ENCODE measurements at regions not wholly inside any gene's neighbourhood (a gene's known extent, or its start where the extent isn't known, plus 50 kb on each side); places are given as distances from the start of the nearest gene placed in this dataset.
"Not testable (repeated sequence)": the region's sequence is repeated elsewhere in the genome, so short reads cannot be mapped to it uniquely, and the experiment has no call there.

DNA sequence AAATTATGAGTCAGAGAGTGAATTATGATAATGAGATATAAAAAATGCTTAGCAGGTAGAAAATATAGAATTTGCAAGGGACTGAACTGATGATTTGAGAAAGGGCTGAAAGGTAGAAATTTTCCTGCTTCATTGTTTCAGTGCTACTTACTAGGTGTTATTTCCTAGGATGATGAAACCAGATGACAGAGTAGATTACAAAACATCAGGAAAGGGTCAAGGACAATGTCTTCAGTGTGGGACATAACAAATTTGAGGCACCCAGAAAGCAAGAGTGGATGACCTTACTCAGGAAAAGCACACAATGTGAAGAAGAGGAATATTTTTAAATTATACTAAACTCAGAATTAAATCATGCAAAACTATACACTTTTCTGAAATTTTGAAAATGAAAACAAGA lies 102.1 kb downstream of the SHCBP1 start:
- ATAC-seq (replicated peaks; ENCODE audit: extremely low read depth, poor library complexity, severe bottlenecking) = no peak
- H3K4me3 Mint-ChIP-seq = no peak overlapping the region

DNA sequence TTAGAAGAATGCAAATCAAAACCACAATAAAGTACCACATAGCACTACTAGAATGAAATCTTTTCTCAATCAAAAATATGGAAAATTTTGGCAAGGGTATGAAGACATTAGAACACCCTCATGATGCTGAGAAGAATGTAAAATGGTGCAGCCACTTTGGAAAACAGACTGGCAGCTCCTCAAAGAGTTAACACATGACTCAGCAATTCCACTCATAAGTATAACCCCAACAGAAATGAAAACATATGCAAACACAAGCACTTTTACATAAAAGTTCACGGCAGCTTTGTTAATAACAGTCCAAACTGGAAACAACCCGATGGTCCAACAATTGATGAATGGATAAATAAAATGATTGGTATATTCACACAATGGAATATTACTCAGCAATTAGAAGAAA lies 124.5 kb downstream of the SHCBP1 start:
- Mint-ChIP-seq H3K9me3 (peaks cover 18% of the 10 kb centered on the region), H3K4me3 (no peak overlapping the region), H3K27me3 (no peaks in the 10 kb centered on the region), H3K4me1 (no peaks in the 10 kb centered on the region), H3K27ac (ENCODE audit: low read depth) (no peak overlapping the region), H3K36me3 (ENCODE audit: insufficient read depth) (no peaks in the 10 kb centered on the region)
- ATAC-seq (replicated peaks; ENCODE audit: extremely low read depth, poor library complexity, severe bottlenecking) (no peak), DNase-seq (ENCODE audit: low spot score in 2 of 2) (no peak)

More for the DNA sequence above, 102.1 kb downstream of the SHCBP1 start:
- no peak for DNase-seq (ENCODE audit: low spot score in 2 of 2)
- H3K27me3 Mint-ChIP-seq = no peaks in the 10 kb centered on the region
- H3K4me1 Mint-ChIP-seq = no peaks in the 10 kb centered on the region
- no peak overlapping the region for H3K27ac Mint-ChIP-seq (ENCODE audit: low read depth)
- H3K9me3 Mint-ChIP-seq = peaks cover 13% of the 10 kb centered on the region
- H3K36me3 Mint-ChIP-seq (ENCODE audit: insufficient read depth) = no peaks in the 10 kb centered on the region

DNA sequence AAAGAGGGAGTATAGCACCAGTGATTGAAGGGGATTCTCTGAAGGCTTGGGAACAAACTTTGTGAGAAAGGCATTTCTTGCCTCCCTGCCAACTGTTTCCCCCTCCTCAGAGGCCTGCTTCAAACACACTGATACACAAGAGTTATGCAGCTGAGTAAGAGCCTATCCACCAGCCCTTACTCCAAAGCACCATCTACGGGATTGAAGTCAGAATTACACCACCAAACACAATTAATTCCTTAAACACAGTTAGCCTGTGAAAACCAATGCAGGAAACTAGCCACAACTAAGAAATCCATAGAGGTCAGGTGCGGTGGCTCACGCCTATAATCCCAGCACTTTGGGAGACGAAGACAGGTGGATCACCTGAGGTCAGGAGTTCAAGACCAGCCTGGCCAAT lies 138.3 kb downstream of the SHCBP1 start:
- Mint-ChIP-seq H3K36me3 (ENCODE audit: insufficient read depth) (no peaks in the 10 kb centered on the region), H3K27ac (ENCODE audit: low read depth) (no peak overlapping the region), H3K4me3 (no peak overlapping the region), H3K4me1 (no peaks in the 10 kb centered on the region), H3K27me3 (no peaks in the 10 kb centered on the region), H3K9me3 (peaks cover 27% of the 10 kb centered on the region)
- ATAC-seq (replicated peaks; ENCODE audit: extremely low read depth, poor library complexity, severe bottlenecking) (no peak), DNase-seq (ENCODE audit: low spot score in 2 of 2) (no peak)

DNA sequence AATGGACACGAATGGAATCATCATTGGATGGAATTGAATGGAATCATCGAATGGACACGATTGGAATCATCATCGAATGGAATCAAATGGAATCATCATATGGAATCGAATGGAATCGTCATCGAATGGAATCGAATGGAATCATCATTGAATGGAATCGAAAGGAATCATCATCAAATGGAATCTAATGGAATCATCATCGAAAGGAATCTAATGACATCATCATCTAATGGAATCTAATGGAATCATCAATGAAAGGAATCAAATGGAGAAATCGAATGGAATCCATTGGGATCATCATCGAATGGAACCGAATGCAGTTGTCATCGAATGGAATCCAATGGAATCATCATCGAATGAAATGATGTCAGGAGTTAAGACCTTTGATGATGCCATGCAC lies 154.9 kb downstream of the SHCBP1 start:
- no peaks in the 10 kb centered on the region for H3K27me3 Mint-ChIP-seq
- H3K27ac Mint-ChIP-seq (ENCODE audit: low read depth) = no peak overlapping the region
- no peaks in the 10 kb centered on the region for H3K4me1 Mint-ChIP-seq
- peaks cover 49% of the 10 kb centered on the region for H3K9me3 Mint-ChIP-seq
- no peaks in the 10 kb centered on the region for H3K36me3 Mint-ChIP-seq (ENCODE audit: insufficient read depth)
- ATAC-seq (replicated peaks; ENCODE audit: extremely low read depth, poor library complexity, severe bottlenecking) (no peak), DNase-seq (ENCODE audit: low spot score in 2 of 2) (no peak)
- no peak overlapping the region for H3K4me3 Mint-ChIP-seq

DNA sequence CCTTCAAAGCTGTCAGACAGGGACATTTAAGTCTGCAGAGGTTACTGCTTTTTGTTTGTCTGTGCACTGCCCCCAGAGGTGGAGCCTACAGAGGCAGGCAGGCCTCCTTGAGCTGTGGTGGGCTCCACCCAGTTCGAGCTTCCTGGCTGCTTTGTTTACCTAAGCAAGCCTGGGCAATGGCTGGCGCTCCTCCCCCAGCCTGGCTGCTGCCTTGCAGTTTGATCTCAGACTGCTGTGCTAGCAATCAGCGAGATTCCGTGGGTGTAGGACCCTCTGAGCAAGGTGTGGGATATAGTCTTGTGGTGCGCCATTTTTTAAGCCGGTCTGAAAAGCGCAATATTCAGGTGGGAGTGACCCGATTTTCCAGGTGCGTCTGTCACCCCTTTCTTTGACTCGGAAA lies 166.4 kb downstream of the SHCBP1 start:
- not testable (repeated sequence) for DNase-seq (ENCODE audit: low spot score in 2 of 2); H3K36me3 Mint-ChIP-seq (ENCODE audit: insufficient read depth); H3K27me3 Mint-ChIP-seq; H3K27ac Mint-ChIP-seq (ENCODE audit: low read depth); ATAC-seq (replicated peaks; ENCODE audit: extremely low read depth, poor library complexity, severe bottlenecking); H3K4me1 Mint-ChIP-seq; H3K4me3 Mint-ChIP-seq
- peaks cover 10% of the 10 kb centered on the region for H3K9me3 Mint-ChIP-seq

DNA sequence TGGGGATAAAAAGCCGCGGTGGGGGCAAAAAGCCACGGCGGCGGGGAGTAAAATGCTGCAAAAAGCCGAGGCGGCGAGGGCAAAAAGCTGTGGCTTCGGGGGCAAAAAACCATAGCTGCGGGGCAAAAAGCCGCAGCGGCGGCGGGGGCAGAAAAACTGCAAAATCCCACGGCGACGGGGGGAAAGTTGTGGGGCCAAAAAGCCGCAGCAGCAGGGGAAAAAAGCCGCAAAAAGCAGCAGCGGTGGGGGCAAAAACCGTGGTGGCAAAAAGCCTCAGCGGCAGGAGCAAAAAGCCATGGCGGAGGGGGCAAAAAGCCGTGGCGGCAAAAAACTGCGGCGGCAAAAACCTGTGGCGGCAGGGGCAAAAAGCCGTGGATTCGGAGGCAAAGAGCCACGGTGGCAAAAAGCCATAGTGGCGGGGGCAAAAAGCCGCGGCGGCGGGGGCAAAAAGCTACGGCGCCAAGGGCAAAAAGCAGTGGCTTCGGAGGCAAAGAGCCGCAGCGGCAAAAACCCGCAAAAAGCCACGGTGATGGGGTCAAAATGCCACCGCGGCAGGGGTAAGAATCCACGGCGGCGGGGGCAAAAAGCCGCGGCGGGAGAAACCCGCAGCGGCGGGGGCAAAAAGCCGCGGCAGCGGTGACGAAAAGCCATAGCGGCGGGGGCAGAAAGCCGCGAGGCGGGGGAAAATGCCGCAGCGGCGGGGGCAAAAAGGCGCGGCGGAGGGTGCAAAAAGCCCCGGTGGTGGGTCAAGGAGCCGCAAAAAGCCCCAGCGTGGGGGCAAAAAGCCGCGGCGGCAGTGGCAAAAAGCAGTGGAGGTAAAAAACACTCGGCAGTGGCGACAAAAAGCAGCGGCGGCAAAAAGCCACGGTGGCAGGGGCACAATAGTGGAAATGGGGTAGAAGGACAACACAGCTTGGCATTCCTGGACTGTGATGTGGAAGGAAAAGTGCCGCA lies 192.8 kb downstream of the SHCBP1 start:
- DNase-seq (ENCODE audit: low spot score in 2 of 2) (no peak), ATAC-seq (replicated peaks; ENCODE audit: extremely low read depth, poor library complexity, severe bottlenecking) (no peak)
- no peaks in the 10 kb centered on the region for H3K36me3 Mint-ChIP-seq (ENCODE audit: insufficient read depth)
- no peak overlapping the region for H3K4me3 Mint-ChIP-seq
- H3K27me3 Mint-ChIP-seq = no peaks in the 10 kb centered on the region
- no peaks in the 10 kb centered on the region for H3K4me1 Mint-ChIP-seq
- no peaks in the 10 kb centered on the region for H3K9me3 Mint-ChIP-seq
- no peak overlapping the region for H3K27ac Mint-ChIP-seq (ENCODE audit: low read depth)

DNA sequence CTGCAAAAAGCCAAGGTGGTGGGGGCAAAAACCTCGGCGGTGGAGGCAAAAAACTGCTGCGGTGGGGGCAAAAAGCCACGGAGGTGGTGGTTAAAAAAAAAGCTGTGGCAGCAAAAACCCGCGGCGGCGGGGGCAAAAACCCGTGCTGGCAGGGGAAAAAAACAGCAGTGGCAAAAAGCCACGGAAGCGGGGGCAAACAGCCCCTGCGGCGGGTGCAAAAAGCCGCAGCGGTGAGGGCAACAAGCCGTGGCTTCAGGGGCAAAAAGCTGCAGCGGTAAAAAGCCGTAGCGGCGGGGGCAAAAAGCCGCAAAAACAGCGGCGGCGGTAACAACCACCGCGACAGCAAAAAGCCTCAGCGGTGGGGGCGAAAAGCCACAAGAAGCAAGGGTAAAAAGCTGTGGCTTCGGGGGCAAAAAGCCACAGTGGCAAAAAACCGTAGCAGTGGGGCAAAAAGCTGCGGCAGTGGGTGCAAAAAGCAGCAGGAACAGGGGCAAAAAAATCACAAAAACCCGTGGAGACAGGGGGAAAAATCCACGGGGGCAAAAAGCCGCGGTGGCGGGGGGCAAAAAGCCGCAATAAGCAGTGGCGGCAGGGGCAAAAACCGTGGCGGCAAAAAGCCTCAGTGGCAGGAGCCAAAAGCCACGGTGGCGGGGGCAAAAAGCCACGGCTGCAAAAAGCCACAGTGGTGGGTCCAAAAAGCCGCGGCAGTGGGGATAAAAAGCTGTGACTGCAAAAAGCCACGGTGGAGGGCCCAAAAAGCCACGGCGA lies 193.7 kb downstream of the SHCBP1 start:
- Mint-ChIP-seq H3K36me3 (ENCODE audit: insufficient read depth) (no peaks in the 10 kb centered on the region), H3K4me1 (no peaks in the 10 kb centered on the region), H3K4me3 (no peak overlapping the region), H3K27me3 (no peaks in the 10 kb centered on the region), H3K9me3 (no peaks in the 10 kb centered on the region), H3K27ac (ENCODE audit: low read depth) (no peak overlapping the region)
- no peak for ATAC-seq (replicated peaks; ENCODE audit: extremely low read depth, poor library complexity, severe bottlenecking)
- DNase-seq (ENCODE audit: low spot score in 2 of 2) = no peak

DNA sequence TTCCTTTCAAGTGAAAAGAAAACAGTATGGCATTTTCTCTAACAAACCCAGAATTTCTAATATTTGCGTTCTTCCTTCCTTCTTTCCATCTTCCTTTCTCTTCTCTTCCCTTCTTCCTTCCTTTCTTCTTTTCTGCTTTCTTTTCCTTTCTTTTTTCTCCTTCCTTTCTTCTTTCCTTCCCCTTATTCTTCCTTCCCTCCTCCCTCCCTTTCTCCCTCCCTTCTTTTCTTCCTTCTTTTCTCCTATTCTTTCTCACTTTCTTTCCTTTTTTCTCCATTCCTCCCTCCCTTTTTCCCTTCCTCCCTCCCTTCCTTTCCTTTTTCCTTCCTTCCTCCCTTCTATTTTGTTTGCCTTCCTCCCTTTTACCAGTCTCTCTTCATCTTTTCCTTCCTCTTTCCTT lies 194.8 kb downstream of the SHCBP1 start:
- H3K36me3 Mint-ChIP-seq (ENCODE audit: insufficient read depth) = no peaks in the 10 kb centered on the region
- H3K27ac Mint-ChIP-seq (ENCODE audit: low read depth) = no peak overlapping the region

DNA sequence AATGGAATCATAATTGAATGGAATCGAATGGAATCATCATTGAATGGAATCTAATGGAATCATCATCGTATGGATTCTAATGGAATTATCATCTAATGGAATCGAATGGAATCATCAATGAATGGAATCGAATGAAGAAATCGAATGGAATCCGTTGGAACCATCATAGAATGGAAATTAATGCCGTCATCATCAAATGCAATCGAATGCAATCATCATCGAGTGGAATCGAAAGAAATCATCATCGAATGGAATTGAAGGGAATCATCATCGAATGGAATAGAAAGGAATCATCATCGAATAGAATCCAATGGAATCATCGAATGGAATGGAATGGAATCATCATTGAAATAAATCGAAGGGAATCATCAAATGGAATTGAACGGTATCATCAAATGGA lies 217.2 kb downstream of the SHCBP1 start:
- ATAC-seq (replicated peaks; ENCODE audit: extremely low read depth, poor library complexity, severe bottlenecking) (no peak), DNase-seq (ENCODE audit: low spot score in 2 of 2) (no peak)
- Mint-ChIP-seq H3K9me3 (peaks cover 22% of the 10 kb centered on the region), H3K27me3 (no peaks in the 10 kb centered on the region), H3K36me3 (ENCODE audit: insufficient read depth) (peaks cover 3% of the 10 kb centered on the region), H3K4me1 (no peaks in the 10 kb centered on the region), H3K27ac (ENCODE audit: low read depth) (no peak overlapping the region), H3K4me3 (no peak overlapping the region)

More for the DNA sequence above, 194.8 kb downstream of the SHCBP1 start:
- DNase-seq (ENCODE audit: low spot score in 2 of 2) (no peak), ATAC-seq (replicated peaks; ENCODE audit: extremely low read depth, poor library complexity, severe bottlenecking) (no peak)
- Mint-ChIP-seq H3K27me3 (no peaks in the 10 kb centered on the region), H3K4me1 (no peaks in the 10 kb centered on the region), H3K9me3 (peaks cover 5% of the 10 kb centered on the region), H3K4me3 (no peak overlapping the region)

DNA sequence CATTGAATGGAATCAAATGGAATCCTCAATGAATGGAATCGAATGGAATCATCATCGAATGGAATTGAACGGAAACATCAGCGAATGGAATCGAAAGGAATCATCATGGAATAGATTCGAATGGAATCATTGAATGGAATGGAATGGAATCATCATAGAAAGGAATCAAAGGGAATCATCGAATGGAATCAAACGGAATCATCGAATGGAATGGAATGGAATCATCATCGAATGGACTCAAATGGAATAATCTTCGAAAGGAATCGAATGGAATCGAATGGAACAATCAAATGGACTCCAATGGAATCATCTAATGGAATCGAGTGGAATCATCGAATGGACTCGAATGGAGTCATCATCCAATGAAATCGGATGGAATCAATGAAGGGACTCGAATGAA lies 222.6 kb downstream of the SHCBP1 start:
- not testable (repeated sequence) for ATAC-seq (replicated peaks; ENCODE audit: extremely low read depth, poor library complexity, severe bottlenecking); H3K36me3 Mint-ChIP-seq (ENCODE audit: insufficient read depth); H3K27me3 Mint-ChIP-seq; H3K4me3 Mint-ChIP-seq; H3K27ac Mint-ChIP-seq (ENCODE audit: low read depth); H3K9me3 Mint-ChIP-seq; H3K4me1 Mint-ChIP-seq
- DNase-seq (ENCODE audit: low spot score in 2 of 2) = peak; percentile 74 to 77

DNA sequence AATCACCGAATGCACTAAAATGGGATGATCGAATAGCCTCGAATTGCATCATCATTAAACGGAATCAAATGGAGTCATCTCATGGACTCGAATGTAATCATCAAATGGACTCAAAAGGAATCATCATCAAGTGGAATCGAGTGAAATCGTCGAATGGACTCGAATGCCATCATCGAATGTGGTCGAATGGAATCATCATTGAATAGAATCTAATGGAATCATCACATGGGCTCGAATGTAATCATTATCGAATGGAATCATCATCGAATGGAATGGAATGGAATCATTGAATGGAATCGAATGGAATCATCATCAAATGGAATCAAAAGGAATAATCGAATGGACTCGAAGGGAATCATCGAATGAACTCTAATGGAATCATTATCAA lies 224.3 kb downstream of the SHCBP1 start:
- not testable (repeated sequence) for H3K4me3 Mint-ChIP-seq; H3K4me1 Mint-ChIP-seq; H3K27ac Mint-ChIP-seq (ENCODE audit: low read depth); H3K36me3 Mint-ChIP-seq (ENCODE audit: insufficient read depth); H3K27me3 Mint-ChIP-seq; H3K9me3 Mint-ChIP-seq; ATAC-seq (replicated peaks; ENCODE audit: extremely low read depth, poor library complexity, severe bottlenecking)
- DNase-seq (ENCODE audit: low spot score in 2 of 2) = peak in 1 of 2 donors; percentile 21

DNA sequence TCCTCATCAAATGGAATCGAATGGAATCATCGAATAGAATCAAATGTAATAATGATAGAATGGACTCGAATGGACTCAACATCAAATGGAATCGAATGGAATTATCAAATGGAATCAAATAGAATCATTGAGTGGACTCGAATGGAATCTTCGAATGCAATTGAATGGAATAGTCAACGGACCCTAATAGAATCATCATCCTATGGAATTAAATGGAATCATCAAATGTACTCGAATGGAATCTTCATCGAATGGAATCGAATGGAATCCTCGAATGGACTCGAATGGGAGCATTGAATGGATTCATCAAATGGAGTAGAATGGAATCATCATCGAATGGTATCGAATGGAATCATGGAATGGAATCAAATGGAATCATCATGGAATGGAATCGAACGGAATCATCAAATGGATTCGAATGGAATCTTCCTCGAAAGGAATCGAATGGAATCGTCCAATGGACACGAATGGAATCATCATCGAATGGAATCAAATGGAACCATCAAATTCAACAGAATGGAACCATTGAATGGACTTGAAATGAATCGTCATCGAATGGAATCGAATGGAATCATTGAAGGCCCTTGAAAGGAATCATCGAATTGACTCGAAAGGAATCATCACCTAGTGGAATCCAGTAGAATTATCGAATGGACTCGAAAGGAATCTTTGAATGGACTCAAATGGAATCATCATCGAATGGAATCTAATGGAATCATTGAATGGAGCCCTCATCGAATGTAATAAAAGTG lies 224.9 kb downstream of the SHCBP1 start:
- not testable (repeated sequence) for H3K4me1 Mint-ChIP-seq; H3K27ac Mint-ChIP-seq (ENCODE audit: low read depth); ATAC-seq (replicated peaks; ENCODE audit: extremely low read depth, poor library complexity, severe bottlenecking); H3K36me3 Mint-ChIP-seq (ENCODE audit: insufficient read depth); H3K4me3 Mint-ChIP-seq; H3K27me3 Mint-ChIP-seq; H3K9me3 Mint-ChIP-seq
- peak in 1 of 2 donors; percentile 45 for DNase-seq (ENCODE audit: low spot score in 2 of 2)

Measured in central memory CD8-positive, alpha-beta T cell (primary cell).